HG03457 (cell line): ENCODE measurements at regions not wholly inside any gene's neighbourhood (a gene's known extent, or its start where the extent isn't known, plus 50 kb on each side); places are given as distances from the start of the nearest gene placed in this dataset.
"Not testable (repeated sequence)": the region's sequence is repeated elsewhere in the genome, so short reads cannot be mapped to it uniquely, and the experiment has no call there.

Experiments used
- ATAC-seq: cut with Tn5 transposase; IDR thresholded peaks from one replicate; pipeline ENCODE4 v1.9.1; 2021; ENCODE audit warnings: moderate number of reproducible peaks; ENCODE audit not compliant: unreplicated experiment

DNA sequence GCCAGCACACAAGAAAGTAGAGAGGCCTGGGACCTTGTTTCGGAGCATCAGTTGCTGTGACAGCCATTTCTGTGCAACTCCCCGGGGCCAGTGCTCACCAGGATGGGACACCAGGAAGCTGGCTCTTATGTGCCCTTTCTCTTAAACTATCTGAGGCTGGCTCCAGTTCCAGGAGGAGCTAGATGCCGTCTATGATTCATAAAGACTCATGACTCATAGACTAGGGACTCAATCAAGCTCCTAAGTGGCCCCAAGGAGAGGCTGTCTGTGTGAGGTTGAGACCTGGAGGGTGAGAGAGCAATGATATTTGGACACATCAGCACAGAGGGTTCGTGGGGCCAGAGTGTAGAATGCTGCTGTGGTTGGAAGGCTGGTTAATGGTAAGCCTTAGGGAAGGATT, 580.1 kb downstream of the CCSER2 start:
- ATAC-seq: no peak

DNA sequence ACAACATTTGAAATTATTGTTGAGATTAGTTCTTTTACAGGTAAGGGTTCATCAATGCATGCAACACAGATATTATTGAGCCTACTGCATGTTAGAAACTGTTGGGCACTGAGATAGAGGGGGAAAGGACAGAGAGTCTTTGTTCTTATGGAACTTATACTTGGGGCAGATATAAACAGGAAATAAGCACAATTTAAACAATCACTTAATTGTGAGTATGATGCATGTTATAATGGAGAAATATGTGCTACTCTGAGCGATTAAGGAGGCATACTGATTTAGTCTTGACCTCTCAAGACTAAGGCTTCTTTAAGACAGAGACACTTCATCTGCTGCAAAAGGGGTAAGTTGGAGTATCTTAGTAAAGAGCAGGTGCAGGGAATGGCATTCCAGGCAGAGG, 593.3 kb downstream of the CCSER2 start:
- no peak for ATAC-seq

DNA sequence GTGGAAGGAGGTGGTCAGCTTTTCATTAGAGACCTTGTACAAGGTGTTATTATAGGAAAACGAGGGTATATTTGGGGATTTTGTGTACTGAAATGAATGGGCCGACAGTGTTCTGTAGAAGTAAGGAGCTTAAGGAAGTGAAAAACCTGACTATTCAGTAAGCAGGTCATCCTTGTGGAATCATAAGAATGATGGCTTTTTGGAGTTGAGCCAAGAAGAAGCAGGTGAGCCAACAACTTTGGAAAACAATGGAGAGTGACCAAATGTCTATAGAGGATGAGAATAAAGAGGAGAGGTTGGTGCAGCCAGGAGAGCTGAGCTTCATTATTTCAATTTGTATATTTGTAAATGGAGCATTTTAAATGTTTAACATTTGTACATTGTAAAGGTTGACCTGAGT, 595.7 kb downstream of the CCSER2 start:
- no peak for ATAC-seq

DNA sequence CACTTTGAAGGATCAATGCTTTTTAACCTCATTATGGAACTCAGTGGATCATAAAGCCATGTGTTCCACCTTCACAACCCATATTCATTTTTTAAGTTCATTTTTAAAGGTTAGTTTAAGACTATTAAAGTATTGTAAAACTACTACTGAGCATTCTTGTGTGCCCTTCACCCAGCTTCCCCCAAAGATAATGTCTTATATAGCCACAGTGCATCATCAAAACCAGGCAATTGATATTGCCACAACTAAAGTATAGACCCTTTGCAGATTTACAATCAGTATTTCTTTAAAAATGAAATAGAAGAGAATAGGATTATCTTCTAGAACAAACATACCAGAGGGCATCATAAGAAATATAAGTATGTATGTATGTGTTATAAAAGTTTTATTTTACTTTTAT, 597.1 kb downstream of the CCSER2 start:
- ATAC-seq: no peak

DNA sequence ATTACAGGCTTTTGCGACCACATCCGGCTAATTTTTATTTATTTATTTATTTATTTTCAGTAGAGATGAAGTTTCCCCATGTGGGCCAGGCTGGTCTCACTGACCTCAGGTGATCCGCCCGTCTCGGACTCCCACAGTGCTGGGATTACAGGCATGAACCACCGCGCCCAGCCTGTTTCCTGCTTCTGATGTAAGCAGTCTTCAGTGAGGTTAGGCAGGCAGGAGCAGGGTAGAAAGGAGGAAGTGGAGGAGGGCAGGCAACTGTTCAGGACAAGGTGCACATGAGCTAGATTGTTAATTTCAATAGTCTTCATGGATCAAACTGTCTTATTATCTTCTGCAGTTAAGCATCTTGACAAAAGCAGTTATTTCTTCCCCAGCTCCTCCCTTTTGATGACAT, 605.0 kb downstream of the CCSER2 start:
- ATAC-seq: no peak

DNA sequence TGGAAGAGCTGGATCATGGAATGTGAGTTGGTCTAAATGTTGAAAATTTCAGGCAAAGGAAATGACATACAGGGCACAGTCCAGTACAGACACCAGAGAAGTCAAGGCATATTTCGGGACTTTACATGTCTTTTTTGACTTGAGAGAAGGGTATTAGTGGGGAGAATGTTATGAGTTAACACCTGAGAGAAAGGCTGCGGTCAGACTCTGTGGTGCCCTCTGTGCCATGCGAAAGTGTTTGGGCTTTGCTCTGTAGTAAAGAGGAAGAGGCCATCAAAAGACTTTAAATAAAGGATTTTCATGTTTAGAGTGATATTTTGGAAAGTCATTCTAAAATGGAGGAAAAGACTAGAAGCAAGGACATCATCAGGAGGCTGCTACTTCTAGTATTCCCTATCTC, 607.4 kb downstream of the CCSER2 start:
- no peak for ATAC-seq

DNA sequence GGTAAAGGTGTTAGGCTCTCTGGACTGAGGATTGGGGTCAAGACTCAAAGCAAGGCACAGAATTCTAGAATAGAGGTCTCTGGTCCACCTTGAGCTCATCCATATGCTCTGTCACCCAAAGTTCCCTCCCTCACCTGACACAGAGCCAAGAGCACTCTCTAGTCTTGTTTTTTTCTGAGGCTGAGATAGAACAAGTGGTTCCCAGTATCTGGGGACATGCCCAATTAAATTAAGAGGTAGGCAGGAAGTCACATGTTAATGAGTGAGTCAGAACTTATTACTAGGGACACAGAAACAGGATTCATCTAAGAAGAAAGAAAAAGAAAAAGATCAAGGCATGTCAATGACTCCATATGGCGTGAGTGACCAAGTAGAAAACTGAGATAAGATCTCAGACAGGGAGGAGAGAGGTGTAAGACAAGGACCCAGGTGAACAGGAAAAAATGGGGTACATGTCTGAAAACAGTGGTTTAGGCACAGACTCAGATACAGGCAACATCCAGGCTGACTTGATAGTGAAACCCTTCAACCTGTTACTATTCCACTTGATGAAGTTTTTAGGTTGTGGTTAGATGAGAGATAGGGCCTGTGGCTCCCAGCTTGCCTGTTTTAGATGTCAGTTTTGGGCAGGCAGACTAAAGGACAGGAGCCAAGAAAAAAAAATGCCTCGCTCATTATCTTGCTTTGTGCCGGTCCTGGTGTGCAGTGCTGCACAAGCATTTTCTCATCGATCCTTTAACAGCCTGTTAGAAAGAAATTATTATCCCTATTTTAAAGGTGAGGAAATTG, 609.9 kb downstream of the CCSER2 start:
- ATAC-seq: no peak

DNA sequence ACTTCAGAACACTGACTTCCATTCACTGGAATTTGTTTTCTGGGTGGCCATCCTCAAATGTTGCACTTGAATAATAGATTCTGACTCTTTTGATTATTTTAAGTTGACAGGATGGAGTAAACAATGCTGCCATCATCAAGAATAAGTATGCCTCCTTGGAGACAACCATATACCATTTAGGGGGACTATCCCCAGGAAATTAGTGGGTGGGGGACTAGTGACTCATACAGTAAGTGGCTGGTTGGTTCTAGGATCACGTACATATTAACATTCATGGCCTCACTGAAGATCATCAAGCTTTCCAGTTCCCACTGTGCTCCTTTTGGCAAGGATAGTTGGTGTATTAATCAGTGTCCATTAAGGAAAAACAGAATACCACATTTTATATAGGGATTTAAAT, 615.2 kb downstream of the CCSER2 start:
- no peak for ATAC-seq

DNA sequence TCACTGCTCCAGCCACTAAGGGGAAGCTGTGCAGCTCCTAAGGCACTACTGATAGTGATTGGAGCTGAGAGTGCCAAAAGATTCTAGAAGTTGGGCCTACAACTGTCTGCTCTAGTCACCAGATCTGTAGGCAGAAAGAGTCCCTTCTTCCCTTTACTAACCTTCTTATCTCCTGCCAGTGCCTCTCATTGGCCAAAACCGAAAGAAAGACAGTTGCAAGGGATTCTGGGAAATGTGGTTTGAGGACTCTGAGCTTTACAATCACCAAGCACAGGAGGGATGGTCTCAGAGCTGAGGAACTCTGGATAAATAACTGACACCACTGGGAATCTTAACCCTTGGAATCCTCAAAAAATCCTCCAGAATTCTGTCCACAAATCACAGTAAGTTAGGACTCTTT, 615.8 kb downstream of the CCSER2 start:
- ATAC-seq: no peak

DNA sequence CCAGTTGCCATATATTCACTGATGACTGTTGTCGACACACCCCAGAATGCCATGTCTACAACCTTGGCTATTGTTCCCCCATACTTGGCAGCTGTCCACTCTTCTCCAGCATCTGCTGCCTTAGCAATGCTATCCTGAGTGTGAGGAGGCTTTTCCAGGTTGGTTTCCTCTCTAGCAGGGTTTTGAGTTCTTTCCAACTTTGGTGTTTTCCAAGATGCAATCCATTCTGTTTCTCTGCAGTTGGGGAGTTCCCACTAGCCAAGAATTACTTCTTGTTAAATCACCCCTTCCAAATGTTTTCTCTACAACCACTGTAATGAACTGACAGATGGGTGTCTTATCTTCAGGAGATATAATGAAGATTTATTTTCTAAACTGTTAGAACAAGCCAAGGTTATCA, 617.4 kb downstream of the CCSER2 start:
- no peak for ATAC-seq

DNA sequence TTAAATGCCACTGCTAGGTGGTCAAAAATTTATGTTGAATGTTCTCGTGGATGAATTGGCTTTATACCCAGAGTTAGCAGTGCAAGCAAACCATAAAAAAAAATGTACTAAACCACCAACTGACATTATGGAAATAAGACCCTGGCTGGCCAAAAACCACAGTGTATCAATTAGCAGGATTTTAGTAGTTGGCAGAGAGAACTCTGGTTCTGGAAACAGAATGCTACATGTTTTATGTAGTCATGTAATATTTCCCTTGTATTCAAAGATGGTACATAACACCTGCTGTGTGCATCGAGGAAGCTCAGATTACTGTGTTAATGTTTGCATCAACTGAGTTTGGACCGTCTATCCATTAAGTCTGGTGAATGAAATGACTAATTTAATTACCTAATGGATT, 618.5 kb downstream of the CCSER2 start:
- no peak for ATAC-seq

DNA sequence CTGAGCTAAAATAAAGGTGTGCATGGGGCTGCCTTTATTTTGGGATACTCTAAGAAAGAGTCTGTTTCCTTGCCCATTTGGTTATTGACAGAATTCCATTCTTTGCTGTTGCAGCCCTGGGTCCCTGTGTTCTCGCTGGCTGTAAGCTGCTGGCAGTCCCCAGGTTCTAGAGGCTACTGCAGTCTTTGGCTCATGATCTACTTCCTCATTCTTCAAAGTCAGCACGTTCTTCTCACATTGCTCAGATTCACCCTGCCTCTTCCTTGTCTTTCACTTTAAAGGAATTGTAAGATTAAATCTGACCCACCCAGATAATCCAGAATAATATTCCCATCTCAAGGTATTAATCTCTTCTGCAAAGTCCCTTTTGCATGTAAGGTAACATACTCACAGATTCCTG, 620.3 kb downstream of the CCSER2 start:
- ATAC-seq: no peak

DNA sequence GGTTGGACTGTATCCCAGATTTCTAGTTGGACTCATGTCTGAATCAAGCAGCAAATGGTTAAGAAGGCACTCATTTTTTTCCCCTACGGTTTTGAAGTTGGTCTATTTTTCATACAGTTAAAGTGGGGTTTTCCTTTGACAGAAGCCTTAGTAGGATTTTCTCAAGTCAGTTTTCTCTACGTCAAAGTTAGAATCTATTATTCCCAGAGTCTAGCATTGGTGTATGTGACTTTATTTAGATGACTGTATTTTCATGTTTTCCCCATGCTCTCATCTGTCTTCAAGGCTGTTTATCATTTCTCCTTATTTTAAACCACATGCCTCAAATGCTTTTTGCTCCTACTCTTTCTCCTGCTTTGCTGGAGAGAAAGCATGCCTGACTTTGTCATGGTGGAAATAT, 623.2 kb downstream of the CCSER2 start:
- ATAC-seq: no peak

DNA sequence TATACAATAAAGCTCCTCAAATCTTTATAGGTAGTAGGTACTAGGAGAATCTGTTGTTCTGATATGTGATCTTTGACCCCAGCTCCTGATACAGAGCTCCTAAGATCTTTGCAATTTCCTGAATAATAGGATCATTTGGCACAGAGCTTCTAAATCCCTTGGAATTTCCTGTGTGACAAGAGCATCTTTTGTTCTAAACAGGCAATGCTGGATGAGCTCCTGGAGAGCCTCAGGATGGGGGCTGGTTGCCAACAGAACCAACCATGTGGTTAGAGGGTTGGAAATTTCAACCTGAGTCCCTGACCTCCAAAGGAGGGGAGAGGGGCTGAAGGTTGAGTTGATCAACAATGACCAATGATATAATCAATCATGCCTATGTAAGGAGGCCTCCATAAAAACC, 629.0 kb downstream of the CCSER2 start:
- ATAC-seq: no peak

DNA sequence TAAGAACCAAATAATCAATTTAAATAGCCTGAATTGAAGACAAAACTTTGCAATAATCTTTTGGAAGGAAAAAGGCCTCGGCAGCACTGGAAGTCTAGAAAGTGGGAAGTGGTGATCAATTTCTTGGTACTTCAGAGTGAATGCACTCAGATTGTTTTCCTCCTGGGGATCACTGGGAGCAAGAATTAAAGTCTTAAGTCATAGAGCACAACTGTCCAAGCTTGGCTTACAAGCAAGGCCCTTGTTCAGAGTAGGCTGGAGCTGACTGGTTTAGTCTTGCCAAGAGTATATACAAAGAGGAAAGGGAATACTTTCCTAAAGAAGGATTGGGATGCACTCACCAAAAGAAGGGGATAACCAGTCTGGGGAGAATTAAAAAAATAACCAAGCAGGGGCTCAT, 637.1 kb downstream of the CCSER2 start:
- ATAC-seq: no peak

DNA sequence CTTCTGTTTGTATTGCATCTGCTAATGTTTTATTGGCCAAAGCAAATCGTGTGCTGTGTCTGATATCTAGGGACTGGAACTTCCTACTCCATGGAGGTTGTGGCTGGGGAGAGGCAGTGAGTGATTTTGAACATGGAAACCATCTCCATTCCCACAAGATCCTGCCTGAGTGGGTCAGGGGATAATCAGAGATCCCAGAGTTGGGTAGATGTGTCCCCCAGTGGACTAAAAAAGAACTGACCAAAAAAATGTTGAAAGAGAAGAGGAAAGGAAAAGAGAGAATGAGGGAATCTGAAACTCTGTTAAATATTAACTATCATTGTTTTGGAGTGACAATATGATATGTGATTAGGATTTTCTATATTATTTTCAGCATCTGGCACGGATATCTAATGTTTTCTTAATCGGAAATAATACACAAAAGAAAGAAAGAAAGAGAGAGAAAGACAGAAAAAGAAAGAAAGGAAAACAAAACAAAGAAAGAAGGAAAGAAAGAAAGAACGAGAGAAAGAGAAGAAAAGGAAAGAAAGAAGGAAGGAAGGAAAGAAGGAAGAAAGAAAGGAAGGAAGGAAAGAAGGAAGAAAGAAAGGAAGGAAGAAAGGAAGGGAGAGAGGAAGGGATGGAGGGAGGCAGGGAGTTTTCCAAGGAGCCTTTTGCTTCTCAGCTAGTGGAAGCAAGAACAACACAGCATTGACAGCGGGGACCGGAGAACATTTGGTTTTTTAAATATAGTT, 638.5 kb downstream of the CCSER2 start:
- ATAC-seq: no peak

DNA sequence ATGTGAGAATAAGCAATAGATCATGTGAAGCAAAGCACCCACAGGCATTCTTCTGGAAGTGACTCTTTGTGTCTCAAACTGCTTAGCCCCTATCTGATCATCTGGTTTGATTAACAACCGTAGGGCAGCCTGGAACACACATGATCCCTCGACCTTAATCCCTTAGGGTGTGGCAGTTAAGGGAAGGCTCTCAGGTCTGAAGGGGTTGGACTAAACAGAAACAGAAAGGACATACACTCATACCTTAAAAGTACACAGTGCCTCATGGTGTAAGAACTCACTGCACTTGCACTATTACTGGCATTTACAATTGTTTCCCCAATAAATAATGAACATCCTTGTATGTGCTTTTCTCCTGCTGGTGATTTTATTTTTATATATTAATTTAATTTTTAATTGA, 640.9 kb downstream of the CCSER2 start:
- ATAC-seq: not testable (repeated sequence)

DNA sequence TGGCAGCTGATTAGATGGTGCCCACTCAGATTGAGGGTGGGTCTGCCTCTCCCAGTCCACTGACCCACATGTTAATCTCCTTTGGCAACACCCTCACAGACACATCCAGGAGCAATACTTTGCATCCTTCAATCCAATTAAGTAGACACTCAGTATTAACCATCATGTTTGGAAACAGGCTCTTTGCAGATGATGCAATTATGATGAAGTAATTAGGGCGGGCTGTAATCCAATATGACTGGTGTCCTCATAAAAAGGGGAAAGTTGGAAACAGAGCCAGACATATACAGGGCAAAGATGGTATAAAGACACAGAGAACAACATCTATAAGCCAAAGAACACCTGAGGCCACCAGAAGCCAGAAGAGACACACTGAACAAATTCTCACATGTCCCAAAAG, 658.6 kb downstream of the CCSER2 start:
- no peak for ATAC-seq

DNA sequence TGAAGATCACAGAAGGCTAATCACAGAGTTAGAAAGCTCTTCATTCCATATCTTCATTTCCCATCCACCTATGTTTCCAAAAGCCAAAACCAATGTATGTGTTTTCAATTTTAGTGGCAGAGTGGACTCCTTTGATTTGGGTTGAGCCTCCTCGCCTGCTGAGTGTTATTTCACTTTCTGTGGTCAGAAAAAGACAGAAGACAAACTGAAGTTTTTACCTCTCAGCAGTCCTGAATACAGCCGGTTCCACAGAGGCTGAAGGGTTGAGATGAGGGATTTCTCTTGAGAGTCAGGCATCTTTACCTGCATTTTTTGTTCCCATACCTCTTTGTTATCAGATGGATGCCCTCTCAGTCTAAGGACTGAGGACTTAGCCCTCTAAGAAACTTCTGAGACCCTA, 659.6 kb downstream of the CCSER2 start:
- no peak for ATAC-seq

DNA sequence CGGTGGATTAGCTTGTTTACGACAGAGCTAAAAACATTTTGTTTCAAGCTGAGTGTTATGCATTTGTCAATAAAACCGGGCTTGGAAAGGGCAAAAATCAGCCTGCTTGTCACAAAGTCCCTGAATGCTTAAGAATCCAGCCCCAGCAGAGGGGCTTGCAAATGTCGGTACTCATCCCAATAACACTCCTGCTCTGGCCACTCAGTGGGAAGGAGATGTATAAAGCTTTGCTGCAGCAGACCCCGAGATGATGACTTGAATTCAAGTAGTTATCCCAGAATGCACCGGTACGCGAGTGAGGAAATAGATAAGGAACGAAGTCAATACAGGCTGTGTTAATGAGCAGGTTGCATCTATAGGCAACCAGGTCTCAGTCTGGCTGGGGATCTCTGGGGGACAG, 662.3 kb downstream of the CCSER2 start:
- ATAC-seq: no peak

DNA sequence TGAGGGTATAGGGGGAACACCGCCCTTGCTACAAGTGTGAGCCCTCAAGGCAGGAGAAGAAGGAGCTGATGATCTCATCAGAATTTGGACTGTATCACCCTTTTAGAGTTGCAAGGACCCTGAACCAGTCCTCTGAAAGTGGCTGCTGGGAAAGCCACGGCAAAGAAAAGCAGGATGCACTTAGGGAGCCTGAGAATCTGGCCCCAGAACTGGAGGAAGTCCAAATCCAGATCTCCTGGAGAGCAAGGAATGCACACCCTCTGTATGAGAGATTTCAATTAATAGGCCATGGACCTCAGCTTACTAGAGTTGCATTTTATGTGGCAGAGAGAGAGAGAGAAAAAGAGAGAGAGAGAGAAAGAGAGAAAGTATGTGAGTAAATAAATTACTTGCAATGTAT, 662.9 kb downstream of the CCSER2 start:
- ATAC-seq: no peak

DNA sequence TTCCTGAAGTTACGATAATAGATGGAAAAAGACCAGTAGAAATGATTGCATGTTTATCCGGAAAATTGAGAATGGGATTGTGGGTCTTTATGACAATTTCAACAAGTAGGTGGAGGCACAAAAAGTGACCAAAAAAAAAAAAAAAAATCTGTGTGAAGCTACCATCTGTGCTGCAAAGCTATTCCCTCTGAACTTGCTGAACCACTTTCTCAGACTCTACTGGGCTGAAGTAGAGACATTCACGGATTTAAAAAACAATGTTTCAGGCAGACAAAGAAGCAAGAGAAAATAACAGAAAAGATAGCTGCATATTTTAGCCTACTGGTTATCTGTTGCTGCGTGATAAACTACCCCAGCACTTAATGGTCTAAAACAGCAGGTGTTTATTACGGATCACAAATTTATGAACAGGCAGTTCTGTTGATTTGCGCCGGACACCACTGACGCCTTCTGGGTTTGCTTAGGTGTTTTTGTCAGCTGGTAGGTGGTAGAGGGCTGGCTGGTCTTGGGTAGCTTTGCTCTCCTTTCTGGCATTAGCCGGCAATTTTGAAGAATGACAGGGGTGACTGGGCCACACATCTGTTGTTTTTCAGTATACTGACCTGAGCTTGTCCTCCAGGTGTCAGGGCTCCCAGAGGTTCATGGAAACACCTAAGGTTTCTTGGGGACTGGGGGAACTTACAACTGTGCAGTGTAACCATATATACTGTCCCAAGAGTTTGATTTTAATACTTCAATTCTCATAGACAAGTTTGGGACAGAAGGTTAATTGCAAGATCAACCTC, 665.1 kb downstream of the CCSER2 start:
- no peak for ATAC-seq
